ENCODE measurements at regions not wholly inside any gene's neighbourhood (a gene's known extent, or its start where the extent isn't known, plus 50 kb on each side); places are given as distances from the start of the nearest gene placed in this dataset.

DNA sequence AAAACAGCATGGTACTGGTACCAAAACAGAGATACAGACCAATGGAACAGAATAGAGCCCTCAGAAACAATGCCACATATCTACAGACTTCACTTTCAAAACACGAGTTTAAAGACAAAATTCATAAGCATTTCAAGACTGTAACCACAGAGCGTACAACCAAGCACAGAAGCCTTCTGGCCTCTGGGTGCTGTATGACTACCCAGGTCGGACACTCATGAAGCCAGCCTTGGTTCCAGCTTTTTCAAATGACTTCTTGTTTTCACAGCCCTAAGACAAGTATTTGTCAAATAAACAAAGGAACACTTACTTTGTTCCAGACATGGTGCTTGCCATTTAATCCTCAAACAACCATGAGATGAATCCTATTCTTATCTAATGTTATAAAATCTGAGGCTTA, 536.1 kb upstream of the NR3C2 start:
- TF ChIP-seq, protein P1, sequence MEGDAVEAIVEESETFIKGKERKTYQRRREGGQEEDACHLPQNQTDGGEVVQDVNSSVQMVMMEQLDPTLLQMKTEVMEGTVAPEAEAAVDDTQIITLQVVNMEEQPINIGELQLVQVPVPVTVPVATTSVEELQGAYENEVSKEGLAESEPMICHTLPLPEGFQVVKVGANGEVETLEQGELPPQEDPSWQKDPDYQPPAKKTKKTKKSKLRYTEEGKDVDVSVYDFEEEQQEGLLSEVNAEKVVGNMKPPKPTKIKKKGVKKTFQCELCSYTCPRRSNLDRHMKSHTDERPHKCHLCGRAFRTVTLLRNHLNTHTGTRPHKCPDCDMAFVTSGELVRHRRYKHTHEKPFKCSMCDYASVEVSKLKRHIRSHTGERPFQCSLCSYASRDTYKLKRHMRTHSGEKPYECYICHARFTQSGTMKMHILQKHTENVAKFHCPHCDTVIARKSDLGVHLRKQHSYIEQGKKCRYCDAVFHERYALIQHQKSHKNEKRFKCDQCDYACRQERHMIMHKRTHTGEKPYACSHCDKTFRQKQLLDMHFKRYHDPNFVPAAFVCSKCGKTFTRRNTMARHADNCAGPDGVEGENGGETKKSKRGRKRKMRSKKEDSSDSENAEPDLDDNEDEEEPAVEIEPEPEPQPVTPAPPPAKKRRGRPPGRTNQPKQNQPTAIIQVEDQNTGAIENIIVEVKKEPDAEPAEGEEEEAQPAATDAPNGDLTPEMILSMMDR (conservative IDR thresholded peaks at IDR 0.05; ENCODE audit: control insufficient read depth, insufficient read depth, low read depth, low read length), result no peak

DNA sequence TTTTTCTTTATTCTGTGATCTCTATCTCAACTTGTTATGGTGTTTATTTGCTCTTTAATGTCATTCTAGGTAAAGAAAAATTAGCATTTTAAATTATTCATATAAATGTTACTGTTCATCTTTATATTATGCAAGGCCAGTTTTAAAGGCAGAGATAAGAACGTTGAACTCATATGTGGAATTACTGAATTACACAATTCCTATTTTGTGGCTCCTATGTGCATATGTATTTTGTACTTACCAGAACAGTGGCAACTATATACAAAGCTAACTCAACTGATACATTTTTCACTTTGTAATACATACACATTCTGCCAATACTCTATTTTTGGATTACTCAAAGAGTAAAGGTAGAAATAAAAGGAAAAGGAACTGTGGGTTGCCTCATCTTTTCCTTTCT, 533.2 kb upstream of the NR3C2 start:
- TF ChIP-seq, protein P1 (conservative IDR thresholded peaks at IDR 0.05; ENCODE audit: control insufficient read depth, insufficient read depth, low read depth, low read length), result no peak
- no peak overlapping the region for H3K4me3 ChIP-seq (ENCODE audit: control insufficient read depth, low read depth, low read length)
- DNase-seq (ENCODE audit: low read depth), result no peak

More for the DNA sequence above, 536.1 kb upstream of the NR3C2 start:
- H3K4me3 ChIP-seq (ENCODE audit: control insufficient read depth, low read depth, low read length), result no peak overlapping the region
- DNase-seq (ENCODE audit: low read depth), result no peak

DNA sequence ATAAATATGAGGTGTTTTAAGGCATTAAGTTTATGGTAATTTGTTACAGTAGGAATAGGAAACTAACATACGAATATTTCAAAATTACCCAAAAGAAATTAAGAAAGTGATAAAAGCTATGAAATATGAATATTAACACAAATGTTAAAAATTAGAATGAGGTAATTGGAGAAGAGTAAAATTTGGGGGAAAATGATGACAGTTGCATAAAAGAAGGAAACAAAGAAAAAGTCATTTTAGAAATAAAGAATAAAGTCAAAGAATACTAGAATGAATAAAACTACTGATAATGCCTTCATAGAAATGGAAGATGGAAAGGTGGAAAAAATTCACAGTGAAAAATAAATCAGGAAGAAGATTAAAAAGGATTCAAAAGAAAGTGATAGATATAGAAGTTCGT, 522.9 kb upstream of the NR3C2 start:
- no peak for DNase-seq (ENCODE audit: low read depth)
- no peak overlapping the region for H3K4me3 ChIP-seq (ENCODE audit: control insufficient read depth, low read depth, low read length)
- TF ChIP-seq, protein P1 (conservative IDR thresholded peaks at IDR 0.05; ENCODE audit: control insufficient read depth, insufficient read depth, low read depth, low read length), result no peak

DNA sequence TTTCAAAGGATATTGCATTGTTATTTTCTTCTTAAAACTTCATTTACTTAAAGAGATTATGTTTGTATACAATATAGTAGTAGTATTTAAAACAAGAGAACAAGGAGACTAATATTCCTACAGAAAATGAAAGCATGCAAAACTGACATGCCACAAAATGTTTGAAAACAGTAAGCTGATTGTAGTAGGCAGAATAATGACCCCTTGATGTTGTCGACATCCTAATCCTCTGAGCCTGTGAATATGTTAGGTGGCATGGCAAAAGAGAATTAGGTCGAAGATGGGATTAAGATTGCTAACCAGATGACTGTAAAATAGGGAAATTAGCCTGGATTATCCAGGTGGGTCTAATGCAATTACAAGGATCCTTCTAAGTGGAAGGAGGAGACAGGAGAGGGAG, 522.2 kb upstream of the NR3C2 start:
- DNase-seq (ENCODE audit: low read depth), result no peak
- no peak overlapping the region for H3K4me3 ChIP-seq (ENCODE audit: control insufficient read depth, low read depth, low read length)
- TF ChIP-seq, protein P1 (conservative IDR thresholded peaks at IDR 0.05; ENCODE audit: control insufficient read depth, insufficient read depth, low read depth, low read length), result no peak

DNA sequence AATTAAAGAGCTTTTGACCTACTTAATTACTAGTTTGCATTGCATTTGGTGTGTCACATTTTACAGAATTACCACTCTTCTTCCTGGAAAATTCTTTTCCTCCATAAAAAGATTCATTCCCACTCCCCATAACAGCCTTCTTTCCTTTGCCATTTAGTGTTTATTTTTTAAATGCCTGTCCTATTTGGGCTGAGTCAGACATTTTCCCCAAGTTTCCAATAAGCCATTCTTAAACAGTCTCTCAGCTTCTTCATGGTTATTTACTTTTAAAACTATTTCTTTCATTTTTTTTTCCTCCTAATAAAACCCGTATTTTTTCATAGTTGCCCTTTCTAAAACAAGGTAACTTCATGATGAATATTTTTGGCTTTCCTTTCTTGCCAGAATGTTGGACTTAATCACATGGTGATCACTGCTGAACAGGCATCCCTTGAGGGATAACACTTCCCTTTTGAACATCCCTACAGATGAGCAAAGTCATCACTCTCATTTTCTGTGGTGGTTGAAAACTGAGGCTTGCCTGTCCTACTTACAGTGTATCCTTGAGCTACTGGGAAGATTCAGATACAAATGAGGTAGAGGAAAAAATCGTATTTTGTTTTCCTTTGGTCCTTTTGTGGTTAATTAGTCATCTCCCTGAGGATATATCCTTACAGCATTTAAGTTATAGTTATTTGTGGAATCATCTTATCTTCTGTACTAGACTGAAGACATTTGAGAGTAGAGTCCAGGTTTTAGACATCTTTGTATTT, 520.5 kb upstream of the NR3C2 start:
- DNase-seq (ENCODE audit: low read depth), result peak; percentile 61
- H3K4me3 ChIP-seq (ENCODE audit: control insufficient read depth, low read depth, low read length), result no peak overlapping the region
- TF ChIP-seq, protein P1 (conservative IDR thresholded peaks at IDR 0.05; ENCODE audit: control insufficient read depth, insufficient read depth, low read depth, low read length), result no peak

- H3K4me3 ChIP-seq (ENCODE audit: control insufficient read depth, low read depth, low read length), result no peak overlapping the region
- DNase-seq (ENCODE audit: low read depth), result no peak
- TF ChIP-seq, protein P1 (conservative IDR thresholded peaks at IDR 0.05; ENCODE audit: control insufficient read depth, insufficient read depth, low read depth, low read length), result no peak
These were observed 519.3 kb upstream of the NR3C2 start for GRCh38 chr4:148961526-148961925.
